Epidermal melanocyte (primary cell): ENCODE measurements at regions not wholly inside any gene's neighbourhood (a gene's known extent, or its start where the extent isn't known, plus 50 kb on each side); places are given as distances from the start of the nearest gene placed in this dataset.

ENCODE experiments used
- DNase-seq: peaks from one replicate; pipeline ENCODE4 v3.0.0; 2011; ENCODE audit warnings: low spot score; ENCODE audit not compliant: insufficient read length

DNA sequence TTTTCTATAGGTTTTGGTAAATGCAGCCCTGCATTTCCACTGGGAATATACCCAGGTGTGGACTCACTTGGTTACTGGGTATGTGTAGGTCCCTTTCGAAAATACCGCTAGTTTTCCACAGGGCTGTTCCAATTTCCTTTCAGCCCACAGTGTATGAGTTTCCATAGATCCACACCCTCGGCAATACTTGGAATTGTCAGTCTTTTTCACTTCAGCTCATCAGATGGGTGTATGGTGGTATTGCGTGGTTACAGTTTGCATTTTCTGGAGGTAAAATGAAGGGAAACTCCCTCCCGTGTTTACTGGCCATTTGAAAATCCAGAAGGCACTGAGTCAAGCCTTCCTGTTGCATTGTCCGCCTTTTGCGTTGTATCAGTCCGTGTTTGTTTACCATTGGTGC, 453.6 kb downstream of the CDH26 start:
- DNase-seq, result no peak

DNA sequence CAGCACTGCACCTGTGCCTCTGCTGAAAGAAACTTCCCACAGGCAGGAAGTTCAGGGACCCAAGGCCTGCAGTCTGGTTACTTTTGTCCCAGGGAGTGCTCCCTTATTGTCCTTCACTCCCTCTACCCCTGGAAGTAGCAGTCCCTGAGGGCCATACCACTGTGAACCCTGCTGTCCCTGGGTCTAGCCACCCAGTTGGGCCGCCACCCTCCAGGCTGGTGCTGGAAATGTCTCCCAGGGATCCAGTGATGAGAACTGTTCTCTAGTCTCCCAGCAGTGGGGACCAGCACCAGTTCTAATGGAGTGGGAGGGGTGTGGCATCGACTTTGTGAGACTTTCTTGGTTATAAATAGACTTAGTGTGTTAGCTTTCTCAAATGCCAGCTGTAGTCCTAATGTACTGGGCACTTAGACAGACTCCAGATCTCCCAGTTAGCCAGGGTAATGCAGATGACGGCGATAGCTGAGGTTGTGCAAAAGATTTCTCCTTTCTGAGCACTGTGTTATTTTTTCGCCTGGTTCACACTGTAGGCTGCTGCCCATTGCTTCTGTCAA, 462.5 kb downstream of the CDH26 start:
- DNase-seq, result no peak

DNA sequence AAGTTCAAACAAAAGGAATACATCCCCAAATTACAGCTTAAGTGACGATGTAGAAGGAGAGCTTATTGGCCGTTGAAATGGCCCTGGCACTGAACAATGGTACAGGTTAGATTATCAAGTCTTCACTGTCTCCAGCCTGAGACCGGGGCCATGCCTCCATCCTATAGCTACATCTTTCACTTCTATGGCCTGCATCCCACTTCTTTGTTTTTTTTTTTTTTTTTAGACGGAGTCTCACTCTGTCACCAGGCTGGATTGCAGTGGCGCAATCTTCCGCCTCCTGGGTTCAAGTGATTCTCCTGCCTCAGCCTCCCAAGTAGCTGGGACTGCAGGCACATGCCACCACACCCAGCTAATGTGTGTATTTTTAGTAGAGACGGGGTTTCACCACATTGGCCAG, 464.6 kb downstream of the CDH26 start:
- no peak for DNase-seq

DNA sequence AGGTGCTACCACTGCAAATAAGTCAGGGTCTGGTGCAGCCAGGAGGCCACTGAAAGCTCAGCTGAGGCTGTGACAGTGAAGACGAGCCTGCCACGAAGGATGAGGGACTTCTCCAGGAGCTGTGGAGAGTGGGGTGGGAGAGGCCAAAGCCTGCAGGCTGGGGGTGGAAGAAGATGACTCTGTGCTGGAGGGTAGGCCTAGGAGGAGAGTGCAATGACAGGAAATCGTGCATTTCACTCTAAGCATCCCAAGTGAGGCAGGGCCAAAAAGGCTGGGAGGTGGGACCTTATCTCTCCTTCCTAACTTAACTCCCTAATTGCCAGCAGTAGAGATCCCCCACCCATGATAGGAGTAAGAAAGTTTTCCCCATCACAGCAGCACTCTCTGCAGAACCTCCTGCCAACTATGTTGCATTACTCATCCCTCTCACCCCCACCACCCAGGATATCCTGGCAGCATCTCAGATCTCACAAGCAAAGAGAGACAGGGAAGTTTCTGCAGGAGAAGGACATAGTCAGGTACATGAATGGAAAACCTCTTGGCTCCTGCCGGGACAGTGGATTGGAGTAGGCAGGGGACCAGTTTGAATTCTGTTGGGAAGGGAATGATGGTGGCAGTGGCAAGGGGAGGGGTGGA, 466.2 kb downstream of the CDH26 start:
- no peak for DNase-seq

DNA sequence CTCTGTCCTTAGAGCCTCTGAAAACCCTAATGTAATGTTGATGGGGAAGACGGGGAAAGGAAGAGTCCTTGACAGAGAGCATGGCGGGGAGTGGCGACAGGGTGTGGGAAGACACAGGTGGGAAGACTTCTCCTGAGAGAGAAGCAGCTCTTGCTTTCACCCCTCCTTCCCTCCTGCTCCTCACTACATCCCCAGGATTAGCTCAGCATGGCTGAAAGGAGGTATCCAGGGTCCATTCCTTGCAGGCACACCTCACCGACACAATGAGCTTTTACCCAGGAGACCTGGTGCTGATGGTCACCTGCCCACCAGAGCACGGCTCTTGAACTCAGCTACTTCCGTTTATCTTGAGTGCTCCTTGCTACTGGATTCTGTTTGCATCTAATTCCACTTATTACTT, 469.3 kb downstream of the CDH26 start:
- DNase-seq, result no peak

DNA sequence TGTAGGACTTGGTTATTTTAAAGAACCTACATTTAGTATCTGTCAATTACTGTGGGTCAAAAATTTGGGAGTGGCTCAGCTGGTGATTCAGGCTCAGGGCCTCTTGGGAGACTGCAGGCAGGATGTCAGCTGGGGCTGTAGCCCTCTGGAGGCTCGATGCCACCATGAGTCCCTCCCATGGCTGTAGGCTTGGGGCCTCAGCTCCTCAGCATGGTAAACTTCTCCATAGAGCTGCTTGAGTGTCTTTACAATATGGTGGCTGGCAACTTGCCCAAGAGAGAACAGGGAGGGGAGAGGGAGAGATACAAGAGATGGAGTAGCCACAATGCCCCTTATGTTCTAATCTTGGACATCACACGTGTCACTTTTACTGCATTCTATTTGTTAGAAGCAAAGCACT, 470.4 kb downstream of the CDH26 start:
- DNase-seq, result no peak

DNA sequence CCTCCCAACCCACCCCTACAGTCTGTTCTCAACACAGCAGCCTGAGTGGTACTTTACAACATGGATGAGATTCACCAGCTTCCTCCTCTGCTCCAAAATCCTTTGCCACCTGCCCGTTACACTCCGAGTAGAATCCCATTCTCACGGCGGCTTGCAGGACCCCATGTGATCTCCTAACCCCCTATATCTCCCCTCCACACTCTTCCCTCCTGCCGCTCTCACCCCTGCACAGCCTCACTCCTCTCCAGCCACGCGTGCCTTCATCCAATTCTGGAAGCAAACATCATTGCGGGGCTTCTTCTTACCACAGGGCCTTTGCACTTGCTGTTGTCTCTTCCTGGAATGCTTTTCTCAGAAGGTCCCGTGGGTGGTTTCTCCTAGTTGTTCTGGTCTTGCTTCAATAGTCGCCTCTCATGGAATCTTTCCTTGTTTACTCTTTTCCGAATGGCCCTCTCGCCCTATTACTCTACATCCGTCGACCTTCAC, 472.3 kb downstream of the CDH26 start:
- DNase-seq, result no peak

DNA sequence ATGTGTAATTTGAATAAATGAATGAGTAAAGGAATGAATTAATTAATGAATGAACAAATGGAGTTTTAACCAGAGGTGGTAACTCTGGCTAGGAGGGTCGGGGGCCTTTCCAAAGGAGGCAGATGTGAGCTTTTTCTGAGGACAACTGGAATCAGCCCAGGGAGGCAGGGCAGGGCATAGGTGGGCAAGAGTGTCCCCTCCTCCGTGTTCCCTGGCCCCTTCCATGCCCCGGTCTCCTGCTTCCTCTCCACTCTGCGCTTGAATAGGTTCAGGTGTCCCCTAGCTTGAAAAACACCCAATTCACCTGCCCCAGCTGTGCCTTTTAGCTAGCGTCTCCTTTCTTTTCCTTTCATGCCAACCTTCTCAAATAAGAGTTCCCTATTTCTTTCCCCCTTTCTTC, 473.1 kb downstream of the CDH26 start:
- DNase-seq, result no peak

DNA sequence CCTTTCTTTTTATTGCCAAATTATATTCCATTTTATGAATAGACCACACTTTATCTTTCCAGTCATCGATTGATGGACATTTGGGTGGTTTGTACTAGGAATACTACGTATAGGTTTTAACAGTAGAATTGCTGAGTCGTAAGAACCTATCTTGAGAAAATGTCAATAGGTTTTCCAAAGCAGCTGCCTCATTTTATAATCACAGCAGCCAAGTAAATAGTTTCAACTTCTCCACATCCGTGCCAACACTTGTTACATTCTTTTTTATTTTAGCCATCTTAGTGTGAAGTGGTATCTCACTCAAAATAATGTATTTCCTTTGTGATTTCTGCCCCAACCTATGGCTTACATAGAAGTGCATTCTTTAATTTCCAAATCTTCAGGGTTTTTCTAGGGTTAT, 479.2 kb downstream of the CDH26 start:
- no peak for DNase-seq

DNA sequence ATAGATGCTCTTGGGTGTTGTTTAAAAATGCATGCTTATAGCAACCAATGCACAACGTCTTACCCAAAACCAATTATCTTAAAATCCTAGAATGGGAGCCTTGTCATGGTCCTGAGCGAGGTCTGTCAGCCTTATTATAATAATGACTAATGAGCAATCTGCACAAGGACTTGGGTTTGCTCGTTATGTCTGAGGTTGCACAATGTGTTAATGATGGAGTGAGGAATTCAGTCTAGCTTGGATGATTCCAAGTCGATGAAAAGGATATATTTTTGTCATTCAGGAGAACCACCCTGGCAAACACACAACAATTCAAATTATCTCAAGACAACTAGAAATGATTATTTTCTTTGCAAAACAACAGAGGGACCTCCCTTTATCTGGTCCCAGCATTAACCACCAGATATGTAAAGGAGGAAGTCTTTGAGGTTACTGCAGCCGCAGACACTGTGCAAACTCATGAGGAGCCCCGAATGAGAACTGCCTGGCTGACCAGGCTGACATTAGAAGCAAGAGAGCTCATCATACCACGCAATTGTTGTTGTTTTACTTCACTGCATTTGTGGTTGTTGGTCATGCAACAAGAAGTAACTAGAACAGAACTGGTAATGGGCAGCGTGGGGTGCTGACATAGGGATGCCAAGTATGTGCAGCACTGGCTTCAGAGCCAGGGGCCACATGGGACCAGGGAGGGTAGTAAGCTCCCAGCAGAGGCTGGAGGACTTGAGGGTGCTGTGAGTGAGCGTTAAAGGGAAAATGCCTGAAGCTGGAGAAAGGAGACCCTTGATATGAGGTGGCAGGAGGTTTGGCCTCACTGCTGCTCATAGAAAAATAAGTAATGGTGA, 488.3 kb downstream of the CDH26 start:
- DNase-seq, result no peak

DNA sequence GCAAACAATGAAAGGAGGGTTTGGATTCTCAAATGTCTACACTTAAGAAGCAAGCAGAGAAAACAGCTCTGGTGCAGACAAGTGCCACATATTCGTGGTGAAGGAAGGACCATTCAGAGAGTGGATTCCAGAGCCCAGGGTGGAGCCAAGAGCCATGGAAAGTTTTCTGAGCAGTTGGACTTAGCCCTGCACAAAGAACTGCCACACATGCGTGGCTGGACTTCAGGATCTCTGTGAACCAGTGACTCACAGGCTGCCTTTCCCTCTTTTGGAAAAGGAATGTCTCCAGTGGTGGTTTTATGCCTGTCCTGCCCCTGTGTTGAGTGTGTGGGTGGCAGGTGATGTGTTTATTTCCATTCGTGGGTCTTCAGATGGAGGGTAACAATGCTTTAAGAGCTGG, 489.5 kb downstream of the CDH26 start:
- DNase-seq, result no peak

DNA sequence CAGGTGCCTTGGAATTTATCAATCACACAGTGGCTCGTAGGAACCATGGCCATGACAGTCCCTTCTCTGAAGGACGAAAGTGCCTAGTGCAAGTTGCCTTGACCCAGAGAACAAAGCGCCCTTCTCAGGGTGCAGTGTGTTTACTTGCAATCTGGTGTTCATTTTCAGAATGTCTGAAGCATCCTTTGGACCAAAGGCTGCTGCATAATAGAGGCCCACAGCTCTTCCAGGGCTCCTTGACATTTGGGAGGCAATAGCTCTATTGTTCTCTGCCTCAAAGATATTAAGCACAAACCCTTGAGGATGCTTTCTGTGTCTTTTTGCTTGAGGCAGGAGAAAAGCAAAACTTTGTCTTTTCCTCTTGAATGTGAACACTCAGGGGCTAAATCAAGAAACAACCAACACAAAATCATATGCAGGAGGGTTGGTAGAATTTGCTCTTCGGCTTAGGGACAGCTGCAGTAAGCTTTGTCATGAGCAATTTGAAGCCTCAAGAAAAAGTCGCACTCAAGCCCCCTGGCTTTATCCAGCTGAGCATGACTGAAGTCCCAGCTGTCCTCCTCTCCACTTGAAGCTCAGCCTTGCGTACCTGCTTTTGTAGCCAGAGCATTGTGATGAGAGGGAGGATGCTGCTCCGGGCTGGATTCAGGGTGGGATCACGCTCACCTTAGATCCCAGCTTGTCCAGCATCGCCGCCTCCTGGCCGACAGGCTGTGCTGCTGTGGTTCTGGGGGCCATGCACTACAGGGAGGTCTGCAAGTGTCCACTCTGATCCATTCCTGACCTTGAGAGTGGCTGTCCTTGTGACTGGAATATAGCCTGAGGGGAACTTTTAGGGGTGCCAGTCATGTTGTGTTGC, 495.4 kb downstream of the CDH26 start:
- no peak for DNase-seq

DNA sequence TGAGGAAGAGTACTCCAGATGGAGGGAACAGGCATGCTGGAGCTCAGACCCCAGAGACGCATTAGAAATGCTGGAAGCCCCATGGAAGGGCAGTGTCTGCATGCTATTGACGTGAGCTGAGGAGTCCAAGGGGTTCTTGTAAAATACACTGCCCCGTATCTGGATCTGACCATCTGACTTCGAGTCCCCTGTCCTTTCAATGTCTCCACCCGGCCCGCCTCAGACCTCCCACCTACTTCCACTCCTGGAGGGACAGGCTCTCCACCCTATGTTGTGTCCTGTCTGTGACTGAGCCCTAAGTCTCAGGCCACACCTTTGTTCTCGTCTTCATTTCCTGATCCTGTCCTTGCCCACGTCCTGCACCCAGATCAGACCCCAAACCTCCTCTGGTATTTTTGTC, 496.3 kb downstream of the CDH26 start:
- DNase-seq, result no peak

DNA sequence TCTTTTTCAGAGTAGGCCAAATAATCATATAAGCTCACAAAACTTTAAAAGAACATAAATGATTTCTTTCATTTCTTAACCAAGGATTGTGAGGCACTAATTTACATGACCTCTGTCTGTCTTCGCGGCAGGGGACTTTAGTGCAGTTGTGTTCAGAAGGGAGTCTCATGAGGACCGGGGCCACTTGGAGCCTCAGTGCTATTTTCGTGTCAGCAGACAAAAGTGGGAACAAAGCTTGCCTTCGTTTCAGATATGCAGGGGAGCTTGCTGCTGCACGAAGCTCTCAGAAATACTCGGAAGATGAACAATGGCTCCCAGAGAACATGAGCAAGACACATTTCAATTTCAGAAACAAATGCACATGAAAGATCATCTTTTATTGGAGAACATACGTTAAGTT, 497.0 kb downstream of the CDH26 start:
- DNase-seq, result no peak

DNA sequence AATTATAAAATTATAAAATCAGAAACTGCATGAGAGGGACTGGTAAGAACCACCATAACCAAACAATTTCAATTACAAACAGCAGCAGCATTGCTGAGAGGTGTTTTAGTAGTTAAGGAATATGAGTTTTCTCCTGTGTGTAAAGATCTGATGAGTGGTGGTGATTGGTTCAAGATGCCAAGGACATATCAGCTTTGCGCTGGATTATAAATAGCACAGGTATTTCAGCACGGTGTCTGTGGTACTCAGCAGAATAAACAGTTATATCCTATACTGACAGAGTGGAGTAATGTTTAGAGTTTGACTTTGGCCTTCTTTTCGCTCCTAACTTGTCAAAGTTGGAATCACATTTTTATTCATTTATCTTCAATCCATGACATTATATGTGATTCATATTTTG, 501.0 kb downstream of the CDH26 start:
- no peak for DNase-seq

DNA sequence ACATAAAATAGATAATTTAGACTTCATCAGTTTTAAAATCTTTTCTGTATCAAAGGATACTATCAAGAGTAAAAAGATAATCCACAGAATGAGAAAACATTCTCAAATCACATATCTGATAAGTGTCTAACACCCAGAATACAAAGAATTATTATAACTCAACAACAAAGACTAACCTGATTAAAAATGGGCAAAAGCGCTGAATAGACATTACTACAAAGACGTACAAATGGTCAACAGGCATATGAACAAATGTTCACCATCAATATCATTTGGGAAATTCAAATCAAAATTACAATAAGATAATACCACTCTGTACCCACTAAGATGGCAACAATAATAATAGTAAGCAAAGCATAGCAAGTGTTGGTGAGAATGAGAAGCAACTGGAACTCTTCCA, 503.8 kb downstream of the CDH26 start:
- no peak for DNase-seq

DNA sequence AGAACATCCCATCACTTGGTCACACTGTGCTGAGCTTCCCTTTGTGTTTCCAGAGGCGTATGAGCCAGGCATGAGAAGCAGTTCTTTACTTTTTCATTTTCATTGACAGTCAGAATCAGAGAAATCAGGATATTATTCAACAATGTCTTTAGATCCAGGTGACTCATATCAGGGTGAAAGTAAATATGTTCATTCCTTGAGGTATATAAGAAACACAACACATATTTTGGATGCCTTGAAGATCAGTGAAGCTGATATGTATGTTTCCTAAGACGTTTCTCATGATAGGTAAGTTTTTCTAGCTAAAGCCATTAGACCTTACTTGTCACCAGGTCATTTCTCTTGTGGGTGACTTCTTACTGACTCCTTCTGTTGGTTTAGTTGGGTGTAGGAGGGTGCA, 505.6 kb downstream of the CDH26 start:
- DNase-seq, result no peak

DNA sequence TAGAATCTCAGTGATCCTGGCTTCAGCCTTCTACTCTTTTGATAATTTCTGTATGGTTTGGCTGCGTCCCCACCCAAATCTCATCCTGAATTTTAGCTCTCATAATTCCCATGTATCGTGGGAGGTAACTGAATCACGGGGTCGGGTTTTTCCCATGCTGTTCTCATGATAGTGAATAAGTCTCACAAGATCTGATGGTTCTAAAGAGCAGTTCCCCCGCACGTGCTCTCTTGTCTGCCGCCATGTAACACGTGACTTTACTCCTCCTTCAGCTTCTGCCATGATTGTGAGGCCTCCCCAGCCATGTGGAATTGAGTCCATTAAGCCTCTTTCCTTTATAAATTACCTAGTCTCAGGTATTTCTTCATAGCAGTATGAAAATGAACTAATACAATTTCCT, 507.2 kb downstream of the CDH26 start:
- no peak for DNase-seq

DNA sequence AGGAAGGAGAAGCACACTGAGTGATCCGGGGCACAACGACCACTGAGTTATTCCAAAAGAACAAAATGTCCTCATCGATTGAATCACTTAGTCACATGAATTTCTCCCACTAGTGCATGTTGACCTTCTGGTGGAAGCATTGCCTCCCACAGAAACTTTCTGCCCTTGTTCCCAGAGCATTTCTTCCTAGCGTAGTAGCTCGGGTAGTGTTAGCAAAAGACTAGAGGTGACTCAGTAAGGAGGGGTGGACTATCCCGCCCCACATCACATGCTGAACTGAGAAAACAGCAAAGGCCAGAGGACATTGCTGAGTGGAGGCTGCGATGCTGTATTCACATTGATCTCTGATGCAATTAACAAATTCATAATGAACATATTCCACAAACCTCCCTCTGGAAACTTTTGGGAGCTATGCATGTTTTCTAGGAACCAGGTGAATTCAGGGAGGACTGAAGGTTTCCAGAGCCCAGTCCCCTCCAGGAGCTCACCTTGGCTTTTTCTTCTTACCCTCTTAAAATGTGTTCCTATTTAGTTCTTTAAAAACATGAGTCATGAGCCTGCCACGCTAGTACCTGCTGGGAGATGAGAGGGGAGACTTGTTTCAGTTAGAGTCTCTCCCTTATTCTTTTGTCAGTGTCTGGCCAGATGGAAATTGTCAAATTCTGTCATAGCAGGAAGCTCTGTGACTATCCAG, 507.9 kb downstream of the CDH26 start:
- no peak for DNase-seq

DNA sequence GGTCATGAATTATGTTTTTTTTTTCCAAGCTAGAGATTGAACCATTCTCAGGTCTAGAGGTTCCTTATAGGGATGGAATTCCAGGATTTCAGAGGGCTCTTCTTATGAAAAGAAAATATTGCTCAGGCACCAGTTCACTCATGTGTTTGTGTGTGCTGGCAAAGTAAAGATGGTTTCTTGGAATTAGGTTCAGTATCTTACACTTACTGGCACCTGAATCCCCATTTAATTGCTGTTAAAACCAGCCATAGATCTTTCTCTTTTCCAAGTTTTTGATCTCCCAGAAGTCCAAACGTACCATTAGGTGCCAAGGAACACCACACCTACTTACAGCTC, 508.4 kb downstream of the CDH26 start:
- no peak for DNase-seq

DNA sequence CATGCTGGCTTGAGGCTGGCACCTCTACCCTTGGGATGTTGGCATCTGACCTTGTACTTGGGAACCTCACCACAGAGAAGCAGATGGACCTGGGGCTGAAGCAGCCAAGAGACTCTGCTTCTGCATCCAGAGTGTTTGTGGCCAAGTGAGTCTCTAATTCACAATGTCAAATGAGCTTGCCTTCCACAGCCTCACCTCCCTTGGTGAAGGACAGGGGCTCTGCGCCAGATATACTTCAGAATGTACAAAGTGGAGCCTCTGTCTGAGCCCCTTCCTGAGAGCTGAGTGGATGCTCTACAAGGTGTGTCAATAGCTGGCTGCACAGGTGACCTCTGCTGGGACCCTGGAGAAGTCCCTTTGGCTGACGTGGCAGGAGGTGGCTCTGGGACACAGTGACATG, 508.9 kb downstream of the CDH26 start:
- DNase-seq, result no peak
